WTC11 (cell line): ENCODE measurements at regions not wholly inside any gene's neighbourhood (a gene's known extent, or its start where the extent isn't known, plus 50 kb on each side); places are given as distances from the start of the nearest gene placed in this dataset.

Experiments used
- ATF1 ChIP-seq: sonication (generic); formaldehyde crosslinking; IDR thresholded peaks from 2 replicates; pipeline ENCODE4 v1.8.1; 2023; ENCODE audit warnings: mild to moderate bottlenecking, moderate library complexity, missing genetic modification reagents
- FOXJ3 ChIP-seq: sonication (generic); formaldehyde crosslinking; IDR thresholded peaks from 2 replicates; pipeline ENCODE4 v1.9.0; 2021; ENCODE audit warnings: missing genetic modification reagents, mild to moderate bottlenecking, borderline replicate concordance
- MYBL2 ChIP-seq: sonication (generic); formaldehyde crosslinking; IDR thresholded peaks from 2 replicates; pipeline ENCODE4 v1.8.1; 2023; ENCODE audit warnings: mild to moderate bottlenecking, moderate library complexity, missing genetic modification reagents
- RELA ChIP-seq: sonication (generic); formaldehyde crosslinking; IDR thresholded peaks from 2 replicates; pipeline ENCODE4 v1.8.1; 2022; ENCODE audit warnings: missing genetic modification reagents, mild to moderate bottlenecking, borderline replicate concordance
- SMAD3 ChIP-seq: sonication (generic); formaldehyde crosslinking; IDR thresholded peaks from 2 replicates; pipeline ENCODE4 v1.8.0; 2022; ENCODE audit warnings: missing genetic modification reagents, mild to moderate bottlenecking, borderline replicate concordance
- TF ChIP-seq, protein P1 (sequence below): fragments of 200-600 bp; IDR thresholded peaks from 2 replicates; pipeline ENCODE4 v1.8.0; 2022; ENCODE audit warnings: antibody characterized with exemption
- TF ChIP-seq, protein P2 (sequence below): sonication (generic); formaldehyde crosslinking; IDR thresholded peaks from 2 replicates; pipeline ENCODE4 v1.8.0; 2022; ENCODE audit warnings: mild to moderate bottlenecking, missing genetic modification reagents
- TF ChIP-seq, protein P3 (sequence below): sonication (generic); formaldehyde crosslinking; IDR thresholded peaks from 2 replicates; pipeline ENCODE4 v1.8.1; 2023; ENCODE audit warnings: mild to moderate bottlenecking, missing genetic modification reagents, moderate library complexity

DNA sequence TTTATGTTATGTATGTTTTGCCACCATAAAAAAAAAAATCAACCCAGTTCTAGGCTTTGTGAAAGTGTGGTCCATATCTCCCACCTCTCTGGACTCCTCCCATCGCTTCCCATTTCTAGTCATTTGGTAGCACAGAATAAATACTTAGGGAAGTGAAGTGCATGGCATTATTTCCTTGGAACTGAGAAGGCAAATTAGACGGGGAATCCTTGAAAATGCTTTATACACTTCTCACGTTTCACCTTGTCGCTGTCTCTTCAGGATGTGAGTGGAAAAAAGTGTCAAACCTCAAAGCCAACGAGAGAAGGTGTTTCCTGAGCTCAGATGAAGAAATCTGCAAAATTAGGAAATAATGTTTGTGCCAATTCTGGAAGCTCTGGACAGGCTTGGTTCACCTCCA is 209.9 kb downstream of the ATG4C start:
- TF ChIP-seq, protein P1, sequence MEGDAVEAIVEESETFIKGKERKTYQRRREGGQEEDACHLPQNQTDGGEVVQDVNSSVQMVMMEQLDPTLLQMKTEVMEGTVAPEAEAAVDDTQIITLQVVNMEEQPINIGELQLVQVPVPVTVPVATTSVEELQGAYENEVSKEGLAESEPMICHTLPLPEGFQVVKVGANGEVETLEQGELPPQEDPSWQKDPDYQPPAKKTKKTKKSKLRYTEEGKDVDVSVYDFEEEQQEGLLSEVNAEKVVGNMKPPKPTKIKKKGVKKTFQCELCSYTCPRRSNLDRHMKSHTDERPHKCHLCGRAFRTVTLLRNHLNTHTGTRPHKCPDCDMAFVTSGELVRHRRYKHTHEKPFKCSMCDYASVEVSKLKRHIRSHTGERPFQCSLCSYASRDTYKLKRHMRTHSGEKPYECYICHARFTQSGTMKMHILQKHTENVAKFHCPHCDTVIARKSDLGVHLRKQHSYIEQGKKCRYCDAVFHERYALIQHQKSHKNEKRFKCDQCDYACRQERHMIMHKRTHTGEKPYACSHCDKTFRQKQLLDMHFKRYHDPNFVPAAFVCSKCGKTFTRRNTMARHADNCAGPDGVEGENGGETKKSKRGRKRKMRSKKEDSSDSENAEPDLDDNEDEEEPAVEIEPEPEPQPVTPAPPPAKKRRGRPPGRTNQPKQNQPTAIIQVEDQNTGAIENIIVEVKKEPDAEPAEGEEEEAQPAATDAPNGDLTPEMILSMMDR, result no peak
- no peak for TF ChIP-seq MYBL2
- TF ChIP-seq RELA (CRISPR knock-in tag), result no peak
- no peak for TF ChIP-seq SMAD3 (CRISPR knock-in tag)
- TF ChIP-seq, protein P2, sequence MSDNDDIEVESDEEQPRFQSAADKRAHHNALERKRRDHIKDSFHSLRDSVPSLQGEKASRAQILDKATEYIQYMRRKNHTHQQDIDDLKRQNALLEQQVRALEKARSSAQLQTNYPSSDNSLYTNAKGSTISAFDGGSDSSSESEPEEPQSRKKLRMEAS, result no peak
- TF ChIP-seq, protein P3, sequence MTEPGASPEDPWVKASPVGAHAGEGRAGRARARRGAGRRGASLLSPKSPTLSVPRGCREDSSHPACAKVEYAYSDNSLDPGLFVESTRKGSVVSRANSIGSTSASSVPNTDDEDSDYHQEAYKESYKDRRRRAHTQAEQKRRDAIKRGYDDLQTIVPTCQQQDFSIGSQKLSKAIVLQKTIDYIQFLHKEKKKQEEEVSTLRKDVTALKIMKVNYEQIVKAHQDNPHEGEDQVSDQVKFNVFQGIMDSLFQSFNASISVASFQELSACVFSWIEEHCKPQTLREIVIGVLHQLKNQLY (CRISPR knock-in tag), result no peak
- no peak for TF ChIP-seq ATF1 (CRISPR knock-in tag)
- no peak for TF ChIP-seq FOXJ3 (CRISPR knock-in tag)
